ENCODE measurements at regions not wholly inside any gene's neighbourhood (a gene's known extent, or its start where the extent isn't known, plus 50 kb on each side); places are given as distances from the start of the nearest gene placed in this dataset.

DNA sequence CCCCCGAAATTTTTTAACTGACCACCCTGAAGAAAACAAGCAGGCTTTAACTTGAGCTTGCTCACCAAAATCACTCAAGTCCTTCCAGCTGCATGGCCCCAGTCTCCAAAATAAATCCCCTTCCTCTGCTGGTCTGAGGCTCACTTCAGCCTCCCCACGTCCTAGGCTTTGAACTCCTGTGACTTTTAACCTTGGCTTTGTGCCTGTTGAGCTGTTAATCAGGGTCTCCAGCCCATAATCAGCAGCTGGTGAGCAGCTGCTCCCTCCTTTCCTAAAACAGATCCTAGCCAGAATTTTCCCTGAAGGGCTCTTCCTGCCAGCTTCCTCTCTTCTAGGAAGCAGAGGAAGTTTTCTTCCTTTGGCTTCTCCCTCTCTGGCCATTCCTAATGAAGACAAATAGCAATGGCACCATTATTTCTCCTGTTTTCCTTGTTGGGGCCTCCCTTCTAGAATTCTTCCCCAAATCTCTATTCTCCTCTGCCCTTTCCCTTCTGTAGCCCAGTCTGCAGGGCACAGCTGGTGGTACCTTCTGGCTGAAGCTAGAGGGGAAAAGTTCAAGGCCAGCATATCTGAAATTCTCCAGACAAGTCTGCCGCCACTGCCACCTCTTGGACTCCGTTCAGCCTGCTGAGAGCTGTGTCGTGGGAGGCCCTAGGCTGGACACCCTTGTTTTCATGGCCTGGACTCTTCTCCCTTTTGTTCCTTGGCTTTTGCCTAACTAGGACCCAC is 152.1 kb downstream of the NOC3L start:
- TF ChIP-seq, protein P1, sequence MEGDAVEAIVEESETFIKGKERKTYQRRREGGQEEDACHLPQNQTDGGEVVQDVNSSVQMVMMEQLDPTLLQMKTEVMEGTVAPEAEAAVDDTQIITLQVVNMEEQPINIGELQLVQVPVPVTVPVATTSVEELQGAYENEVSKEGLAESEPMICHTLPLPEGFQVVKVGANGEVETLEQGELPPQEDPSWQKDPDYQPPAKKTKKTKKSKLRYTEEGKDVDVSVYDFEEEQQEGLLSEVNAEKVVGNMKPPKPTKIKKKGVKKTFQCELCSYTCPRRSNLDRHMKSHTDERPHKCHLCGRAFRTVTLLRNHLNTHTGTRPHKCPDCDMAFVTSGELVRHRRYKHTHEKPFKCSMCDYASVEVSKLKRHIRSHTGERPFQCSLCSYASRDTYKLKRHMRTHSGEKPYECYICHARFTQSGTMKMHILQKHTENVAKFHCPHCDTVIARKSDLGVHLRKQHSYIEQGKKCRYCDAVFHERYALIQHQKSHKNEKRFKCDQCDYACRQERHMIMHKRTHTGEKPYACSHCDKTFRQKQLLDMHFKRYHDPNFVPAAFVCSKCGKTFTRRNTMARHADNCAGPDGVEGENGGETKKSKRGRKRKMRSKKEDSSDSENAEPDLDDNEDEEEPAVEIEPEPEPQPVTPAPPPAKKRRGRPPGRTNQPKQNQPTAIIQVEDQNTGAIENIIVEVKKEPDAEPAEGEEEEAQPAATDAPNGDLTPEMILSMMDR (conservative IDR thresholded peaks at IDR 0.05; ENCODE audit: low read depth, low read length), result no peak
- no peak for DNase-seq (ENCODE audit: low read depth)

DNA sequence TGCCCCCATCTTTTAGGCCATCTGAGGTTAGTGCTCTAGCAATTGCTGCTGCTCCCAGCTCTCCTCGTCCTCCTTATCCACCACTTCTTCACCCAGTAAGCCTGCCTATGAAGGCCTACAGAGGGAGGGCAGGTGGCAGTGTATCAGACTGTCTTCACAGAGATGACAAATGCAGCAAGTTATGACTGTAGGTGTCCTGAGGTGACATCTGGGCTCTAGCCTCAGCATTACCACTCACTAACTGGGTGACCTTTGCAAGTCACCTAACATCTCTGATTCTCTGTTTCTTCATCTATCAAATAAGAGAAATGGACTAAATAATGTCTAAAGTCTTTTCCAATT is 151.6 kb downstream of the NOC3L start:
- H3K4me3 ChIP-seq (ENCODE audit: low read depth, low read length), result no peak overlapping the region
- TF ChIP-seq, protein P1 (conservative IDR thresholded peaks at IDR 0.05; ENCODE audit: low read depth, low read length), result no peak
- DNase-seq (ENCODE audit: low read depth), result no peak

More for the DNA sequence above, 152.1 kb downstream of the NOC3L start:
- H3K4me3 ChIP-seq (ENCODE audit: low read depth, low read length), result no peak overlapping the region

DNA sequence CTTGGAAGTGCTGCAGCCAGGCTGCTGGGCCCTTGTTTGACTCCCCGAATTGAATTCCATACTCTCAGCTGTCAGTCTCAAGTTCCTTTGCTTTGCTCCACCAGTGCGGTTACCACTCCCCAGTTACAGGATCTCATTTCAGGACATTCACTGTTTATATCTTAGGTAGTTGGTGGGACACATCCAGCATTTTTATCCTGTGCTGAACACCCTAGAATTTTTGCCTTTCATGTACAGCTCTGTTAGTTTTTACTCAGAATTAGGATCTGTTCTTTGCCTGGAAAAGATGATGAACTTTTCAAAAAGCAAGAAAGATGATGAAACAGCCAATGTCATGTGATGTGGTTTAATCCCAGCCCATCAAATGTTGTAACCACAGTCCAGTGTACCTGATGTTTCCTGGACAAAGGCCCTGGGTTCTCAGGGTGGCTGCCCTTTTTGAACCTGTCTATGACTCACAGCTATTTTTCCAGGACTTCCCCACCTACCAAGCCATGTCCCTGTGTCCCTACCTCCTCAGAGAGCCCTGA is 149.7 kb downstream of the NOC3L start:
- no peak overlapping the region for H3K4me3 ChIP-seq (ENCODE audit: low read depth, low read length)
- TF ChIP-seq, protein P1 (conservative IDR thresholded peaks at IDR 0.05; ENCODE audit: low read depth, low read length), result no peak
- peak; percentile 56 for DNase-seq (ENCODE audit: low read depth)

DNA sequence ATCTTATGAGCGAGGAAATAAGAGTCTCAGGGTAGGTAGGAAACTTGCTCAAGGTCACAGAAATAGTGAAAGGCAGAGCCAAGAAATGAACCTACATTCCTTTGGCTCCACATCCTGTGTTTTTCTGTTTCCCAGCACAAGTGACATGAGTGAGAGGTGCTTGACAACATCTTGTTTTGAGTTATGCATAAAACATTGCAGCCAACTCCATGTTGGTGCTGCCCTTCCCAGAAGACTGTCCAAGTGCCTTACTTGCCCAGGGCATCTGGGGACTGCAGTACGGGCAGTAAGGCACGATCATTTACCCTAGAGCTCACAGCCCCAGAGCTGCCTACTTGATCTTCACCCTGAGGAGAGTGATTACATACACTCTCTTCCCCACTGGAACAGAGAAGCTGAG is 148.8 kb downstream of the NOC3L start:
- TF ChIP-seq, protein P1 (conservative IDR thresholded peaks at IDR 0.05; ENCODE audit: low read depth, low read length), result no peak
- no peak for DNase-seq (ENCODE audit: low read depth)

DNA sequence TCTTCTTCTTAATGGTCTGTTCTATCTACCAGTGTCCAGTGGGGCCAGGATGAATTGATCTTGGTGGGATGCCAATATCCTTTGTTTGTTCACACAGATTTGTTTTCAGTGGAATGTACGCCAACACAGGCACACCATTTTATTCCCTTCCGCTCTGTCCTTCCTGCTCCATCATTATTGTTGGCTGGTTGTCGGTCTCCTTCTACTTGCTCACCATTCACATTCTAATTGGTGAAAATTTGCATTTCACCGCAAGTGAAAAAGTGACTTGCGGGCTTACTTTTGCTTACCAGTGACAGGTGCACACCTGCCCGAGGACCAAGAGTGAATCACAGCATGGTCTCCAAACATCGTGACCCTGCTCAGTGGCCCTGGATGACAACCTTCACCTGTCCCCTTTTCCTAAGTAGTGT is 148.3 kb downstream of the NOC3L start:
- TF ChIP-seq, protein P1 (conservative IDR thresholded peaks at IDR 0.05; ENCODE audit: low read depth, low read length), result no peak
- no peak for DNase-seq (ENCODE audit: low read depth)

More for the DNA sequence above, 148.8 kb downstream of the NOC3L start:
- H3K4me3 ChIP-seq (ENCODE audit: low read depth, low read length), result no peak overlapping the region

DNA sequence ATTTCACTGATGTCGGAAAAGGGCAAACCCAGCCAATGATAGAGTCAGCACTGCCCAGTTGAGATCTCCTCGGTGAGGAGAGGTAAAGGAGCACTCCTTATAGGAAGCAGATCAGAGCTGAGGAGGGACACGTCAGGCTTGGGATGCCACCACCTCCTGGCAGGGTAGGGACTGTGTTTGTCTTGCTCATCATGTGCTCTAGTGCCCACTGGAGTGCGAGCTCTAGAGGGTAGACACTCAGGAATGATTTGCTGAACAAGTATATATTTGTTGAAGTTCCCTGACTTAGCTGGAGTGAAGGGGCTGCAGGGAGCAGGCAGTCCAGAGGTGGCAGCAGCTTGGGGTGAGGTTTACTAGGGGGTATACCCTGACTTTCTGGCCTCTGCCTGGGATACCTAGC is 146.5 kb downstream of the NOC3L start:
- no peak overlapping the region for H3K4me3 ChIP-seq (ENCODE audit: low read depth, low read length)
- DNase-seq (ENCODE audit: low read depth), result no peak
- TF ChIP-seq, protein P1 (conservative IDR thresholded peaks at IDR 0.05; ENCODE audit: low read depth, low read length), result no peak

More for the DNA sequence above, 148.3 kb downstream of the NOC3L start:
- H3K4me3 ChIP-seq (ENCODE audit: low read depth, low read length), result no peak overlapping the region

DNA sequence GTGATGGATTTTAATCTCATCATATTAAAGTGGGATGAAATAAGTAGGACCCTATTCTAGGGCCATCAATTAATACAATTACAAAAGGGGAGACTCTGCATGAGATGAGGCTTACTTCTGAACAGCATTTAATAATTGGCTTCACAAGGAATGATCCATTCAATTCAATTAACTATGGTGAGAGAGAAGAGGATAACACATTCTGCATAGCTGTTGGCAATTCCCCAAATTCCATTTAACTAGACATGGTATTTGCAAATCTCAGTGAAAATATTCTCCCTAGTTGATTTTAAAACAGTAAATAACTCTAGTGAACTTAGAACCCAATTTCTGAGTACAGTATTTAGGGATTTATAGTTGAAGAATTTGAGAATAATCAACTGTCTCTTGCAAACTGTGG is 145.3 kb downstream of the NOC3L start:
- no peak overlapping the region for H3K4me3 ChIP-seq (ENCODE audit: low read depth, low read length)
- no peak for DNase-seq (ENCODE audit: low read depth)
- TF ChIP-seq, protein P1 (conservative IDR thresholded peaks at IDR 0.05; ENCODE audit: low read depth, low read length), result no peak
